Esophagus (tissue), 2 donors: ENCODE measurements at regions not wholly inside any gene's neighbourhood (a gene's known extent, or its start where the extent isn't known, plus 50 kb on each side); places are given as distances from the start of the nearest gene placed in this dataset.

ENCODE experiments used
- H3K27ac ChIP-seq, 2 donors: one replicate each; pipeline ENCODE4 v1.5.1; 2013; ENCODE audit warnings: low read depth in 2 of 2, mild to moderate bottlenecking in 2 of 2, inconsistent platforms in 1 of 2, low read length in 1 of 2, moderate library complexity in 1 of 2
- H3K27me3 ChIP-seq, 2 donors: one replicate each; pipeline ENCODE4 v1.6.1; 2013; ENCODE audit warnings: low read length in 2 of 2, control low read depth in 1 of 2, mild to moderate bottlenecking in 1 of 2; ENCODE audit not compliant: insufficient read depth in 2 of 2, control insufficient read depth in 1 of 2
- H3K36me3 ChIP-seq, 2 donors: one replicate each; pipeline ENCODE4 v1.6.1; 2013; ENCODE audit warnings: low read length in 1 of 2; ENCODE audit not compliant: control insufficient read depth in 2 of 2, insufficient read depth in 2 of 2
- H3K4me1 ChIP-seq, 2 donors: one replicate each; pipeline ENCODE4 v1.6.1; 2013; ENCODE audit warnings: low read length in 1 of 2; ENCODE audit not compliant: control insufficient read depth in 2 of 2, insufficient read depth in 2 of 2
- H3K4me3 ChIP-seq, 2 donors: one replicate each; pipeline ENCODE4 v1.5.1; 2013; ENCODE audit warnings: low read length in 2 of 2, mild to moderate bottlenecking in 2 of 2, low read depth in 1 of 2, moderate library complexity in 1 of 2
- H3K9me3 ChIP-seq, 2 donors: one replicate each; pipeline ENCODE4 v1.6.1; 2013; ENCODE audit warnings: mild to moderate bottlenecking in 2 of 2, low read depth in 1 of 2, low read length in 1 of 2, moderate library complexity in 1 of 2; ENCODE audit not compliant: control insufficient read depth in 2 of 2, insufficient read depth in 1 of 2
- WGBS, 2 donors: extraction: QIAGEN DNeasy Blood & Tissue Kit; methylation state at CpG; one replicate each; pipeline ENCODE4 v1.1.7; 2013; 5-methylcytosine and 5-hydroxymethylcytosine counted together
- donor health status: healthy with polysubstance abuse.
- donor health status: Bipolar disorder and iron deficiency.

DNA sequence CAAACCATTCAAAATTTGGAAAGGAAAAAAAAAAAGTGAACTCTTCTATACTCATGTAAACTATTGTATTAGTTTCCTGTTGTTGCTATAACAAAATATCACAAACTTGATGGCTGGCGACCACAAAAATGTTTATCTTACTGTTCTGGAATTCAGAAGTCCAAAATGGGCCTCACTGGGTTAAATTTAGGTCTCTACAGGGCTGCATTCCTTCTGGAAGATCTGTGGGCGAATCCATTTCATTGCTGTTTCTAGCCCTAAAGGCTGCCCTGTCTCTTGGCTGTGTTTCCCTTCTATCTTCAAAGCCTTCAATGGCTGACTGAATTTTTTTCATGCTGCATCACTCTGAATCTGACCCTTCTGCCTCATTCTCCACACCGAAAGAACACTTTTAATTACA lies 105.1 kb upstream of the NAV3 start:
- no peaks in the 10 kb centered on the region for H3K4me1 ChIP-seq
- no peaks in the 10 kb centered on the region for H3K9me3 ChIP-seq
- no peaks in the 10 kb centered on the region for H3K36me3 ChIP-seq
- no peak overlapping the region for H3K27ac ChIP-seq
- no peak overlapping the region for H3K4me3 ChIP-seq
- H3K27me3 ChIP-seq, result no peaks in the 10 kb centered on the region
- 80 to 83% methylated on average over 3 of the region's 3 CpGs for WGBS, 2 donors

DNA sequence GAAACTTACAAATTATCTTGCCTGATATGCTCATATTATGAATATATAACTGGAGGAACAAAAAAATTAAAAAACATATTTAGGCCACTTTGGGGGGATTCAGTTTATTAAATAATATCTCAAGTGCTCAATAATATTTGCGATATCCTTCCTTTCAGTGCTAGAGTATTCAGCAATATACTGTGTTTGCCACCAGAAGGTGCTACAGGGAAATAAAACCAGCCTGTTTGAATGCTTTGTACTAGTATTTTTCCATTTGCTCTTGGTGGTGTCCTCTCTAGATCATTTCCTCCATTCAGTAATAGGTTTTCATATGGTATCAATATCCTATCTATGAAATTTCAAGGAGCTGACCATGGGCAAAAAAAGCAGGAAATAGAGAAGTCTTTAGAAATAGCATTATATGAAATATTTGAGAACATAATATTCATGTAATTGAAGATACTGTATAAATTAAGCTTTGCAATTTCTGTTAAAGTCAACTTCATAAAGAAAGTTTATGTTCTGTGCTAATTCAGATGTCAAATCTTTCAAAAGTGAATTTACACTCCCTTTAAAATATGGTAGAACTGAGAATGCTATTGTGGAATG lies 106.2 kb upstream of the NAV3 start:
- Histone ChIP-seq H3K4me1 (no peaks in the 10 kb centered on the region), H3K36me3 (no peaks in the 10 kb centered on the region), H3K4me3 (no peak overlapping the region), H3K9me3 (no peaks in the 10 kb centered on the region), H3K27me3 (no peaks in the 10 kb centered on the region), H3K27ac (no peak overlapping the region)
- 66 to 71% methylated on average over 1 of the region's 1 CpG for WGBS, 2 donors

GRCh38 chr12:77723308-77723707 lies 107.4 kb upstream of the NAV3 start:
- Histone ChIP-seq H3K9me3 (no peaks in the 10 kb centered on the region), H3K36me3 (no peaks in the 10 kb centered on the region), H3K27me3 (no peaks in the 10 kb centered on the region), H3K4me1 (no peaks in the 10 kb centered on the region), H3K27ac (no peak overlapping the region), H3K4me3 (no peak overlapping the region)

DNA sequence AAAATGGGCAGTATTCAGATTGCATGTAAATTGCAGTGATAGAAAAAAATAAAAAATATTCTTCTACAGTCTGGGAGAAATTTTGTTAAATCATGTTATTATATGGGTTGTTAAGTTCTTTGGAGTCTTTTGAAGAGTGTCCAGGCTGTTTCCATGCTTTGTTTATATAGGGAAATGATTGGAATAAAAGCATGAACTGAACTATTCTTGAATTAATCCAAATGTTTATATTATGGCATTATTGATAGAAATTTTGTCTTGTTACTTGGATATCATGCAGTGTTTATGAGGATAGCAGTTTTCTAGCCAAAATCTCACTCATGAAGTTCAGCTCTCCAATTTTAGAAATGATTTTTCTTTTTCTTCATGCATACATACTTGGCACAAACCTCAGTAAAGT lies 108.2 kb upstream of the NAV3 start:
- H3K4me3 ChIP-seq, result no peak overlapping the region
- no peaks in the 10 kb centered on the region for H3K4me1 ChIP-seq
- no peak overlapping the region for H3K27ac ChIP-seq
- no peaks in the 10 kb centered on the region for H3K36me3 ChIP-seq
- no peaks in the 10 kb centered on the region for H3K27me3 ChIP-seq
- H3K9me3 ChIP-seq, result no peaks in the 10 kb centered on the region

- Histone ChIP-seq H3K27ac (no peak overlapping the region), H3K4me1 (no peaks in the 10 kb centered on the region), H3K9me3 (no peaks in the 10 kb centered on the region), H3K36me3 (no peaks in the 10 kb centered on the region), H3K4me3 (no peak overlapping the region), H3K27me3 (no peaks in the 10 kb centered on the region)
- WGBS, 2 donors, result 38 to 60% methylated on average over 2 of the region's 2 CpGs
Measured at GRCh38 chr12:77720258-77720657, 110.4 kb upstream of the NAV3 start.

- H3K4me3 ChIP-seq, result no peak overlapping the region
- H3K36me3 ChIP-seq, result no peaks in the 10 kb centered on the region
- H3K27ac ChIP-seq, result no peak overlapping the region
- no peaks in the 10 kb centered on the region for H3K4me1 ChIP-seq
- 56 to 66% methylated on average over 1 of the region's 1 CpG for WGBS, 2 donors
- H3K9me3 ChIP-seq, result no peaks in the 10 kb centered on the region
- no peaks in the 10 kb centered on the region for H3K27me3 ChIP-seq
Measured at GRCh38 chr12:77710209-77710608, 120.5 kb upstream of the NAV3 start.

DNA sequence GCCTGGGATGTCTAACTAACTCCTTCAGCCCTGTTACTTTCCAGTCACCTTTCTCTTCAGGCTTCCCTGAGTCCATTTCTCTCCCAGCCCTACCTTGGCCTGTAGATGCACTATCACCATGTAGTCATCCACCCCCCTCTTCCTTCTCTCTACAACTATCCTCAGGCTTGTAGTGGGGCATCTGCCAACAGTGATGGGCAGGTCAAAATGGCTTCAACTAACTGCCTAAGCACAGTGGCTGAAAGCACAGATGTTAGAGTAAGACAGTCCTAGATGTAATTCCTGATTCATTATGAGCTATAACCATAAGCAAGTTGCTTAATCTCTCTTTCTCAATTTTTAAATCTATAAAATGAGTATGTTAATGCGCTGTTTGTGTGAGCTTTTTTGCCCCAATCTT lies 133.6 kb upstream of the NAV3 start:
- Histone ChIP-seq H3K36me3 (no peaks in the 10 kb centered on the region), H3K4me3 (no peak overlapping the region), H3K9me3 (no peaks in the 10 kb centered on the region), H3K27me3 (no peaks in the 10 kb centered on the region), H3K4me1 (no peaks in the 10 kb centered on the region), H3K27ac (no peak overlapping the region)
- WGBS, 2 donors, result 86 to 92% methylated on average over 1 of the region's 1 CpG

DNA sequence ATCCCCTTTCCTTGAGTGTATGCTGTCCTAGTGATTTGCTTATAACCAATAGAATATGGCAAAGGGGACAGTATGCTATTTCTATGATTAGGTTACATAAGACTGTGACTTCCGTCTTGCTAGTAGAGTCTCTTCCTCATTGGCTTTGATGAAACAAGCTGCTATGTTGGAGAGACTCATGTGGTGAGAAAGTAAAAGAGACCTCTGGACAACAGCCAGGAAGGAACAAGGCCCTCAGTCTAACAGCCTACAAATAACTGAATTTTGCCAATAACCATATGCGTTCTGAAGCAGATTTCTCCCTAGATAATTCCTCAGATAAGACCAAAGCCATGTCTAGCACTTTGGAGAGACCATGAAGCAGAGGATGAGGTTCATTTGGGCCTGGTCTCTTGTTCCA lies 134.5 kb upstream of the NAV3 start:
- Histone ChIP-seq H3K27ac (no peak overlapping the region), H3K4me1 (no peaks in the 10 kb centered on the region), H3K4me3 (no peak overlapping the region), H3K9me3 (no peaks in the 10 kb centered on the region), H3K36me3 (no peaks in the 10 kb centered on the region), H3K27me3 (no peaks in the 10 kb centered on the region)
- WGBS, 2 donors, result 73 to 76% methylated on average over 2 of the region's 2 CpGs

GRCh38 chr12:77689510-77690086 lies 141.1 kb upstream of the NAV3 start:
- no peak overlapping the region for H3K27ac ChIP-seq
- H3K9me3 ChIP-seq, result no peaks in the 10 kb centered on the region
- H3K4me3 ChIP-seq, result no peak overlapping the region
- H3K4me1 ChIP-seq, result no peaks in the 10 kb centered on the region
- H3K36me3 ChIP-seq, result no peaks in the 10 kb centered on the region
- H3K27me3 ChIP-seq, result no peaks in the 10 kb centered on the region

- Histone ChIP-seq H3K4me3 (no peak overlapping the region), H3K27me3 (no peaks in the 10 kb centered on the region), H3K4me1 (no peaks in the 10 kb centered on the region), H3K9me3 (no peaks in the 10 kb centered on the region), H3K36me3 (no peaks in the 10 kb centered on the region), H3K27ac (no peak overlapping the region)
- 29 to 48% methylated on average over 3 of the region's 3 CpGs for WGBS, 2 donors
Measured at GRCh38 chr12:77687321-77687720, 143.4 kb upstream of the NAV3 start.
